BJ (cell line): ENCODE measurements at regions not wholly inside any gene's neighbourhood (a gene's known extent, or its start where the extent isn't known, plus 50 kb on each side); places are given as distances from the start of the nearest gene placed in this dataset.

Experiments used
- CTCF ChIA-PET: fragments of 350-600 bp; formaldehyde crosslinking; extraction: SDS; loops from one replicate; lab custom pipeline; 2021; ENCODE audit warnings: antibody characterized with exemption, inconsistent platforms; lab: Yijun Ruan, JAX
- POLR2A ChIA-PET: fragments of 300-600 bp; sonication (Branson Sonifier 250); formaldehyde crosslinking; extraction: SDS; loops from one replicate; lab custom pipeline; 2021; ENCODE audit warnings: antibody characterized with exemption; lab: Charles Lee
- DNase-seq: peaks from one replicate; pipeline ENCODE4 v3.0.0-alpha.2; 2011; ENCODE audit warnings: low read depth
- H3K27me3 ChIP-seq: 2 replicates; pipeline ENCODE4 v1.6.0; 2011; ENCODE audit warnings: low read length; ENCODE audit not compliant: control insufficient read depth, insufficient read depth
- H3K36me3 ChIP-seq: 2 replicates; pipeline ENCODE4 v1.5.1; 2011; ENCODE audit warnings: low read length; ENCODE audit not compliant: control insufficient read depth, insufficient read depth
- H3K4me3 ChIP-seq: 2 replicates; pipeline ENCODE4 v1.5.1; 2011; ENCODE audit warnings: low read depth, mild to moderate bottlenecking, control low read depth, low read length
- CTCF ChIP-seq: IDR thresholded peaks from 2 replicates; pipeline ENCODE4 v1.5.1; 2011; ENCODE audit warnings: low read depth, mild to moderate bottlenecking, control low read depth, inconsistent platforms, low read length, moderate library complexity; ENCODE audit not compliant: insufficient read depth

GRCh38 chr9:86605303-86605702 lies 251.1 kb upstream of the TUT7 start:
- TF ChIP-seq CTCF = no peak
- CTCF ChIA-PET = no interaction called here
- Histone ChIP-seq H3K27me3 (no peaks in the 10 kb centered on the region), H3K36me3 (no peaks in the 10 kb centered on the region), H3K4me3 (no peak overlapping the region)
- POLR2A ChIA-PET = no interaction called here
- no peak for DNase-seq

DNA sequence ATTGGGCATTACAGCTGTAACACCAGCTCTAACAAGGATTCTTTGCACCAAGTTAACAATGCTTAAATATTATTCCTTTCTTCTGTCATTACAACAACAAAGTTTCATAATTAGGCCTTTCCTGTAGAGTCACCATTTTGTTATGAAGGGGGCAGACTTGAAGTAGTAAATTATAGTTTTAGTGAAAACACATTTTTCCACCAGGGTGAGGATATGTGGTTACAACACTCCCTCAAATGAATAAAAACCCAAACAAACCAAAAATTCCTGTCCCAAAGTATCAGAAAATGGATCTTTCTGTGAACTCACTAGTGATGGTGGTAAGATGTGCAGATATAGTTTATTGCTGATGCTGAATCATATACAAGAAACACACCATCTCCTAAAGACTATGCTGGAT lies 250.5 kb upstream of the TUT7 start:
- ChIA-PET POLR2A (no interaction called here), CTCF (interaction anchor here (1.0 to 1.8 kb wide), 3 partner anchors 10 to 118 kb away, joined by 3 to 8 read pairs (median 3); no protein-coding TSS in a partner anchor)
- TF ChIP-seq CTCF = no peak
- H3K36me3 ChIP-seq = no peaks in the 10 kb centered on the region
- no peak overlapping the region for H3K4me3 ChIP-seq
- peak; percentile 89 for DNase-seq
- no peaks in the 10 kb centered on the region for H3K27me3 ChIP-seq

DNA sequence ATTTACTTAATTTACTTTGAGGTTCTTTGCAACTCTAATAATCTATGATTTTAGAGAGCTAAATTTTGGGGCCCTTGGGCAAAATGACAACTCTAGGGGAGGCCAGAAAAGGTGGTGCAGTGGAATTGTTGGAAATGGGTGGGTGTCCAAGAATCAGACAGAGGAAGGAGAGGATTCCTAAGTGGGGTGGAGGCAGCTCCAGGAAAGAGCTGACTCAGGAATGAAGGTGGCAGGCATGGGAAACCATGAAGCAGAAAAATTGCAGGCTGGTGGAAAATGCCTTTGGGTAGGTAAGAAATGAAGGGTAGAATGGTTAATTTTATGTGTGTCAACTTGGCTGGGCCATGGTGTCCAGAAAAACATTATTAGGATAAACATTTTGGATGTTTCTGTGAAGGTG lies 248.5 kb upstream of the TUT7 start:
- POLR2A ChIA-PET = no interaction called here
- no peak for DNase-seq
- no peaks in the 10 kb centered on the region for H3K36me3 ChIP-seq
- H3K27me3 ChIP-seq = no peaks in the 10 kb centered on the region
- CTCF ChIA-PET = interaction anchor here (0.8 to 1.8 kb wide), 3 partner anchors 12 to 168 kb away, joined by 3 read pairs; no protein-coding TSS in a partner anchor
- no peak overlapping the region for H3K4me3 ChIP-seq
- no peak for TF ChIP-seq CTCF

- Histone ChIP-seq H3K36me3 (no peaks in the 10 kb centered on the region), H3K27me3 (no peaks in the 10 kb centered on the region), H3K4me3 (no peak overlapping the region)
- CTCF ChIA-PET = interaction anchor here (1.3 kb wide), 1 partner anchor 13 kb away, joined by 3 read pairs; no protein-coding TSS in a partner anchor
- POLR2A ChIA-PET = interaction anchor here (0.6 to 0.7 kb wide), 2 partner anchors 21 to 464 kb away, joined by 3 to 5 read pairs; no protein-coding TSS in a partner anchor
- no peak for DNase-seq
- TF ChIP-seq CTCF = no peak
Observed at GRCh38 chr9:86601697-86602096, 247.5 kb upstream of the TUT7 start.

- TF ChIP-seq CTCF = no peak
- H3K36me3 ChIP-seq = no peaks in the 10 kb centered on the region
- ChIA-PET POLR2A (no interaction called here), CTCF (no interaction called here)
- H3K4me3 ChIP-seq = no peak overlapping the region
- H3K27me3 ChIP-seq = no peaks in the 10 kb centered on the region
- DNase-seq = no peak
Observed at GRCh38 chr9:86600977-86601376, 246.8 kb upstream of the TUT7 start.
